Neuronal stem cell (in vitro differentiated cells): ENCODE measurements at regions not wholly inside any gene's neighbourhood (a gene's known extent, or its start where the extent isn't known, plus 50 kb on each side); places are given as distances from the start of the nearest gene placed in this dataset.

Experiments used
- DNase-seq: peaks from one replicate; pipeline ENCODE4 v3.0.0-alpha.2; 2013; ENCODE audit warnings: low spot score
- H2AFZ ChIP-seq: one replicate; pipeline ENCODE4 v1.6.1; 2013; ENCODE audit warnings: mild to moderate bottlenecking, low read length, inconsistent platforms
- H2AK5ac ChIP-seq: 2 replicates; pipeline ENCODE4 v1.6.1; 2013; ENCODE audit warnings: low read depth, mild to moderate bottlenecking, inconsistent platforms, low read length, moderate library complexity, mixed read lengths
- H2BK120ac ChIP-seq: 2 replicates; pipeline ENCODE4 v1.6.1; 2013; ENCODE audit warnings: low read depth, mild to moderate bottlenecking, inconsistent platforms, low read length, moderate library complexity, mixed read lengths
- H2BK12ac ChIP-seq: one replicate; pipeline ENCODE4 v1.6.1; 2013; ENCODE audit warnings: low read length, inconsistent platforms
- H2BK15ac ChIP-seq: 2 replicates; pipeline ENCODE4 v1.6.1; 2013; ENCODE audit warnings: mild to moderate bottlenecking, low read length, inconsistent platforms, mixed read lengths
- H2BK5ac ChIP-seq: one replicate; pipeline ENCODE4 v1.6.1; 2013; ENCODE audit warnings: inconsistent platforms, mild to moderate bottlenecking, low read length, moderate library complexity
- H3K14ac ChIP-seq: one replicate; pipeline ENCODE4 v1.6.1; 2013; ENCODE audit warnings: low read length, inconsistent platforms
- H3K18ac ChIP-seq: 2 replicates; pipeline ENCODE4 v1.6.1; 2013; ENCODE audit warnings: low read length, inconsistent platforms
- H3K23ac ChIP-seq: 2 replicates; pipeline ENCODE4 v1.6.1; 2013; ENCODE audit warnings: low read depth, mild to moderate bottlenecking, mixed read lengths, low read length, inconsistent platforms; ENCODE audit not compliant: poor library complexity
- H3K27ac ChIP-seq: replicated peaks from 3 replicates; pipeline ENCODE4 v1.5.1; 2013; ENCODE audit warnings: low read length, inconsistent platforms
- H3K27me3 ChIP-seq, 3 experiments: 2 replicates each; pipeline ENCODE4 v1.6.1; 2013; ENCODE audit warnings: low read length in 3 of 3, mild to moderate bottlenecking in 2 of 3, inconsistent platforms in 1 of 3, low read depth in 1 of 3, mixed read lengths in 1 of 3, moderate library complexity in 1 of 3; ENCODE audit not compliant: control insufficient read depth in 3 of 3, insufficient read depth in 3 of 3
- H3K36me3 ChIP-seq, 2 donors: replicated peaks in 1 of 2; 2 replicates each; pipeline ENCODE4 v1.6.1; 2013; ENCODE audit warnings: low read length in 2 of 2; ENCODE audit not compliant: control insufficient read depth in 2 of 2, insufficient read depth in 2 of 2
- H3K4ac ChIP-seq: 2 replicates; pipeline ENCODE4 v1.6.1; 2013; ENCODE audit warnings: inconsistent platforms, mild to moderate bottlenecking, low read length, moderate library complexity
- H3K4me1 ChIP-seq, 2 donors: 1 replicate in 1 of 2; 2 replicates in 1 of 2; pipeline ENCODE4 v1.6.1; 2013; ENCODE audit warnings: low read length in 2 of 2, low read depth in 1 of 2; ENCODE audit not compliant: control insufficient read depth in 2 of 2, insufficient read depth in 1 of 2
- H3K4me2 ChIP-seq: one replicate; pipeline ENCODE4 v1.6.1; 2013; ENCODE audit warnings: mild to moderate bottlenecking, low read length, inconsistent platforms; ENCODE audit not compliant: insufficient read depth, poor library complexity, severe bottlenecking
- H3K4me3 ChIP-seq, 2 donors: 2 replicates each; pipeline ENCODE4 v1.5.1; 2013; ENCODE audit warnings: low read length in 2 of 2, mild to moderate bottlenecking in 2 of 2, inconsistent platforms in 1 of 2, moderate library complexity in 1 of 2
- H3K79me1 ChIP-seq: one replicate; pipeline ENCODE4 v1.6.1; 2013; ENCODE audit warnings: low read depth, mild to moderate bottlenecking, inconsistent platforms, low read length, moderate library complexity
- H3K9ac ChIP-seq: one replicate; pipeline ENCODE4 v1.6.1; 2013; ENCODE audit warnings: mild to moderate bottlenecking, low read depth, low read length, inconsistent platforms; ENCODE audit not compliant: poor library complexity
- H3K9me3 ChIP-seq, 2 donors: replicated peaks in 1 of 2; 2 replicates each; pipeline versions ENCODE3 to v1.6.1; 2013; ENCODE audit warnings: low read length in 2 of 2, mild to moderate bottlenecking in 2 of 2, inconsistent platforms in 1 of 2, low read depth in 1 of 2, mixed read lengths in 1 of 2, moderate library complexity in 1 of 2; ENCODE audit not compliant: control insufficient read depth in 2 of 2, insufficient read depth in 1 of 2
- H4K8ac ChIP-seq: one replicate; pipeline ENCODE4 v1.6.1; 2013; ENCODE audit warnings: low read depth, mild to moderate bottlenecking, inconsistent platforms, low read length, moderate library complexity
- H4K91ac ChIP-seq: one replicate; pipeline ENCODE4 v1.6.1; 2013; ENCODE audit warnings: low read length, low read depth, mild to moderate bottlenecking, inconsistent platforms; ENCODE audit not compliant: poor library complexity
- WGBS, 2 donors: extraction: QIAGEN DNeasy Blood & Tissue Kit; methylation state at CpG; one replicate each; pipeline ENCODE4 v1.1.7; 2013; ENCODE audit warnings: missing lambda C conversion rate in 2 of 2, mixed read lengths in 1 of 2; ENCODE audit not compliant: insufficient read length in 2 of 2, insufficient replicate concordance in 1 of 2; ENCODE audit errors: extremely low coverage in 2 of 2; 5-methylcytosine and 5-hydroxymethylcytosine counted together

GRCh38 chr3:57000012-57000411 lies 60.5 kb upstream of the SPATA12 start:
- WGBS, 2 donors = no CpG with 5 or more reads among the region's 4 CpGs

DNA sequence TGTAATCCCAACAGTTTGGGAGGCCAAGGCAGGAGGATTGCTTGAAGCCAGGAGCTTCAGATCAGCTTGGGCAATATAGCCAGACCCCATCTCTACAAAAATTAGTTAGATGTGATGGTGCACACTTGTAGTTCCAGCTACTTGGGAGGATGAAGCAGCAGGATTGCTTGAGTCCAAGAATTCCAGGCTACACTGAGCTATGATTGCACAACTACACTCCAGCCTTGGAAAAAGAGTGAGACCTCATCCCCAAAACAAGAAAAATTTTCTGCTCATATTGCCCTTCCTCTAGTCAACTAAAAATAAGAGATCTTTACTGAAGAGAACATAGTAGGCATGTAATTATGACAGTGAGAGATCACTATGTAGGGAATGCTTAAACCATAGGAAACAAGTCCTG lies 60.9 kb upstream of the SPATA12 start:
- H2AFZ ChIP-seq = no peak overlapping the region

More at GRCh38 chr3:57000012-57000411, 60.5 kb upstream of the SPATA12 start:
- H4K8ac ChIP-seq = no peak overlapping the region
- peaks cover 0 to 1% of the 10 kb centered on the region in 2 donors for H3K4me1 ChIP-seq
- no peak overlapping the region for H3K27ac ChIP-seq
- H2AFZ ChIP-seq = no peak overlapping the region
- no peak overlapping the region for H2BK12ac ChIP-seq
- H3K4me3 ChIP-seq = no peak overlapping the region
- no peak overlapping the region for H3K18ac ChIP-seq
- no peak overlapping the region for H2AK5ac ChIP-seq
- H2BK120ac ChIP-seq = no peak overlapping the region
- no peak overlapping the region for H2BK5ac ChIP-seq
- H3K14ac ChIP-seq = no peak overlapping the region
- no peak overlapping the region for H2BK15ac ChIP-seq
- H3K23ac ChIP-seq = no peak overlapping the region
- H3K9ac ChIP-seq = no peak overlapping the region
- H3K27me3 ChIP-seq = no peaks in the 10 kb centered on the region
- no peak overlapping the region for H3K4ac ChIP-seq
- H3K4me2 ChIP-seq = no peak overlapping the region
- H3K36me3 ChIP-seq = no peaks in the 10 kb centered on the region
- no peaks in the 10 kb centered on the region for H3K79me1 ChIP-seq
- no peak overlapping the region for H4K91ac ChIP-seq
- H3K9me3 ChIP-seq = peaks cover 0 to 4% of the 10 kb centered on the region in 2 donors
- DNase-seq = no peak

GRCh38 chr3:56998076-56998529 lies 62.4 kb upstream of the SPATA12 start:
- no peak overlapping the region for H3K4me3 ChIP-seq
- no peaks in the 10 kb centered on the region for H3K9me3 ChIP-seq
- no peaks in the 10 kb centered on the region for H3K36me3 ChIP-seq
- H4K8ac ChIP-seq = no peak overlapping the region
- H3K27me3 ChIP-seq = no peaks in the 10 kb centered on the region
- H3K14ac ChIP-seq = no peak overlapping the region
- H2BK12ac ChIP-seq = no peak overlapping the region
- H2BK120ac ChIP-seq = no peak overlapping the region
- no peak overlapping the region for H3K4me2 ChIP-seq
- no peak overlapping the region for H2AFZ ChIP-seq
- peaks cover 0 to 1% of the 10 kb centered on the region in 2 donors for H3K4me1 ChIP-seq
- no peaks in the 10 kb centered on the region for H3K79me1 ChIP-seq
- no CpG with 5 or more reads among the region's 3 CpGs for WGBS, 2 donors
- H4K91ac ChIP-seq = no peak overlapping the region
- H2BK15ac ChIP-seq = no peak overlapping the region
- no peak overlapping the region for H3K23ac ChIP-seq
- H2AK5ac ChIP-seq = no peak overlapping the region
- DNase-seq = no peak
- H3K9ac ChIP-seq = no peak overlapping the region
- H3K18ac ChIP-seq = no peak overlapping the region
- no peak overlapping the region for H3K27ac ChIP-seq
- no peak overlapping the region for H3K4ac ChIP-seq
- H2BK5ac ChIP-seq = no peak overlapping the region

More for the DNA sequence above, 60.9 kb upstream of the SPATA12 start:
- Histone ChIP-seq H3K18ac (no peak overlapping the region), H2BK120ac (no peak overlapping the region), H4K91ac (no peak overlapping the region), H2AK5ac (no peak overlapping the region), H3K14ac (no peak overlapping the region), H3K36me3 (no peaks in the 10 kb centered on the region), H2BK12ac (no peak overlapping the region), H3K23ac (no peak overlapping the region), H3K4ac (no peak overlapping the region), H3K9me3 (peaks cover 0 to 4% of the 10 kb centered on the region in 2 donors), H3K9ac (no peak overlapping the region), H2BK5ac (no peak overlapping the region), H2BK15ac (no peak overlapping the region), H3K4me2 (no peak overlapping the region), H3K27me3 (no peaks in the 10 kb centered on the region), H3K4me3 (no peak overlapping the region), H3K4me1 (peaks cover 0 to 1% of the 10 kb centered on the region in 2 donors), H3K27ac (no peak overlapping the region), H3K79me1 (no peaks in the 10 kb centered on the region), H4K8ac (no peak overlapping the region)
- no peak for DNase-seq

- H3K4me3 ChIP-seq = no peak overlapping the region
- no peak overlapping the region for H3K4me2 ChIP-seq
- H2AK5ac ChIP-seq = no peak overlapping the region
- H3K18ac ChIP-seq = no peak overlapping the region
- peak overlapping the region; percentile 43 for H2BK120ac ChIP-seq
- DNase-seq = no peak
- no peak overlapping the region for H3K23ac ChIP-seq
- no peak overlapping the region for H4K8ac ChIP-seq
- H3K9me3 ChIP-seq = no peaks in the 10 kb centered on the region
- no peak overlapping the region for H3K14ac ChIP-seq
- H2AFZ ChIP-seq = no peak overlapping the region
- H2BK12ac ChIP-seq = no peak overlapping the region
- no peak overlapping the region for H4K91ac ChIP-seq
- H3K36me3 ChIP-seq = no peaks in the 10 kb centered on the region
- H3K27ac ChIP-seq = no peak overlapping the region
- H3K4ac ChIP-seq = no peak overlapping the region
- no peak overlapping the region for H2BK15ac ChIP-seq
- WGBS, 2 donors = no CpG with 5 or more reads among the region's 5 CpGs
- no peak overlapping the region for H2BK5ac ChIP-seq
- H3K27me3 ChIP-seq = no peaks in the 10 kb centered on the region
- peaks cover 0 to 1% of the 10 kb centered on the region in 2 donors for H3K4me1 ChIP-seq
- H3K79me1 ChIP-seq = no peaks in the 10 kb centered on the region
- H3K9ac ChIP-seq = no peak overlapping the region
These were observed 62.8 kb upstream of the SPATA12 start for GRCh38 chr3:56997675-56998074.
